HCT116 (cell line): ENCODE measurements at regions not wholly inside any gene's neighbourhood (a gene's known extent, or its start where the extent isn't known, plus 50 kb on each side); places are given as distances from the start of the nearest gene placed in this dataset.

Experiments
- ATAC-seq: fragments of 200-7000 bp; cut with Tn5 transposase; 2 replicates; pipeline ENCODE4 v1.9.1; 2020; ENCODE audit warnings: mild to moderate bottlenecking, moderate library complexity
- BruUV-seq: library from RNA; stranded (reverse); fragments of 400-500 nt; replicated peaks from 2 replicates; lab custom pipeline; 2021; lab: Mats Ljungman, UMichigan
- CTCF ChIA-PET: fragments of 300-600 bp; sonication (Branson Sonifier 250); formaldehyde crosslinking; loops from one replicate; lab custom pipeline; 2021; ENCODE audit warnings: antibody characterized with exemption; lab: Charles Lee
- POLR2A ChIA-PET: fragments of 300-600, 350-600 bp; sonication (Branson Sonifier 250); formaldehyde crosslinking; loops from one replicate; lab custom pipeline; 2021; ENCODE audit warnings: antibody characterized with exemption; lab: Charles Lee
- RAD21 ChIA-PET, 2 experiments: fragments of 300-600 bp; sonication (Branson Sonifier 250); formaldehyde crosslinking; loops; one replicate each; lab custom pipeline; 2023; ENCODE audit warnings: low total read pairs in 2 of 2; ENCODE audit not compliant: uncharacterized antibody in 2 of 2, unreplicated experiment in 2 of 2, low non-redundant PET in 1 of 2; lab: Charles Lee
- DNase-seq: peaks from one replicate; pipeline ENCODE4 v3.0.0-alpha.2; 2010; ENCODE audit warnings: low read depth, low spot score
- H2AFZ ChIP-seq: fragments of 200-600 bp; shearing (Covaris generic), sonication (generic); 2 replicates; pipeline ENCODE4 v1.6.1; 2017; ENCODE audit warnings: low read depth, mixed run types, mixed read lengths, antibody characterized with exemption, low read length; ENCODE audit not compliant: poor library complexity, severe bottlenecking
- H3K27ac ChIP-seq: 2 replicates; pipeline ENCODE4 v1.5.1; 2012; ENCODE audit warnings: low read depth, low read length
- H3K27me3 ChIP-seq: fragments of 200-600 bp; sonication (generic); 2 replicates; pipeline ENCODE4 v1.6.1; 2016; ENCODE audit warnings: mixed run types, low read length, mixed read lengths; ENCODE audit not compliant: insufficient read depth
- H3K36me3 ChIP-seq, 2 experiments: fragments of 200-500 bp in 1 of 2; fragments of 200-600 bp in 1 of 2; sonication (Bioruptor generic) in 1 of 2; sonication (generic) in 1 of 2; 2 replicates each; pipeline versions ENCODE4 v1.5.1 to v1.6.1; 2014 to 2016; ENCODE audit warnings: low read length in 2 of 2, inconsistent platforms in 1 of 2, mixed read lengths in 1 of 2, mixed run types in 1 of 2; ENCODE audit not compliant: insufficient read depth in 2 of 2, control insufficient read depth in 1 of 2
- H3K4me1 ChIP-seq, 2 experiments: fragments of 200-600 bp in 1 of 2; sonication (generic) in 1 of 2; 2 replicates each; pipeline versions ENCODE4 v1.5.1 to v1.6.1; 2012 to 2017; ENCODE audit warnings: low read length in 2 of 2, inconsistent platforms in 1 of 2, mild to moderate bottlenecking in 1 of 2, mixed read lengths in 1 of 2, mixed run types in 1 of 2, moderate library complexity in 1 of 2; ENCODE audit not compliant: insufficient read depth in 2 of 2, control insufficient read depth in 1 of 2
- H3K4me2 ChIP-seq: fragments of 200-600 bp; sonication (generic); 2 replicates; pipeline ENCODE4 v1.6.1; 2017; ENCODE audit warnings: mixed run types, low read length, mixed read lengths
- H3K4me3 ChIP-seq, 2 experiments: fragments of 200-600 bp in 1 of 2; sonication (generic) in 1 of 2; replicated peaks in 1 of 2; 2 replicates each; pipeline ENCODE4 v1.5.1; 2011 to 2016; ENCODE audit warnings: low read length in 2 of 2, control low read depth in 1 of 2, low read depth in 1 of 2, mild to moderate bottlenecking in 1 of 2, mixed read lengths in 1 of 2, mixed run types in 1 of 2
- H3K79me2 ChIP-seq: fragments of 200-600 bp; sonication (generic); 2 replicates; pipeline ENCODE4 v1.6.1; 2017; ENCODE audit warnings: mild to moderate bottlenecking, mixed run types, low read length, moderate library complexity, mixed read lengths; ENCODE audit not compliant: insufficient read depth
- H3K9ac ChIP-seq: fragments of 200-600 bp; sonication (generic); 2 replicates; pipeline ENCODE4 v1.6.1; 2016; ENCODE audit warnings: low read length, mixed read lengths
- H3K9me2 ChIP-seq: fragments of 200-600 bp; sonication (generic), shearing (Covaris generic); 2 replicates; pipeline ENCODE4 v1.6.1; 2017; ENCODE audit warnings: mixed run types, mild to moderate bottlenecking, moderate library complexity; ENCODE audit not compliant: insufficient read depth
- H3K9me3 ChIP-seq, 2 experiments: fragments of 200-500 bp in 1 of 2; fragments of 200-600 bp in 1 of 2; sonication (Bioruptor generic) in 1 of 2; sonication (generic) in 1 of 2; 2 replicates each; pipeline ENCODE4 v1.6.1; 2014 to 2017; ENCODE audit warnings: low read length in 2 of 2, mixed read lengths in 2 of 2, inconsistent platforms in 1 of 2, low read depth in 1 of 2, mild to moderate bottlenecking in 1 of 2, mixed run types in 1 of 2, moderate library complexity in 1 of 2; ENCODE audit not compliant: control insufficient read depth in 1 of 2, insufficient read depth in 1 of 2
- H4K20me1 ChIP-seq: fragments of 200-600 bp; sonication (generic), shearing (Covaris generic); 2 replicates; pipeline ENCODE4 v1.6.1; 2017; ENCODE audit warnings: mixed run types, mild to moderate bottlenecking, moderate library complexity; ENCODE audit not compliant: insufficient read depth
- CBX3 ChIP-seq: IDR thresholded peaks from 2 replicates; pipeline ENCODE4 v1.6.1; 2012; ENCODE audit warnings: low read depth
- EGR1 ChIP-seq: IDR thresholded peaks from 2 replicates; pipeline ENCODE4 v1.6.1; 2012; ENCODE audit warnings: low read depth
- FOSL1 ChIP-seq: IDR thresholded peaks from 2 replicates; pipeline ENCODE4 v1.6.1; 2012; ENCODE audit warnings: low read depth
- POLR2AphosphoS5 ChIP-seq: IDR thresholded peaks from 2 replicates; pipeline ENCODE4 v1.6.1; 2011; ENCODE audit warnings: mild to moderate bottlenecking, low read depth, low read length, moderate library complexity
- RAD21 ChIP-seq: IDR thresholded peaks from 2 replicates; pipeline ENCODE4 v1.6.1; 2012; ENCODE audit warnings: low read depth, mild to moderate bottlenecking
- SIN3A ChIP-seq: IDR thresholded peaks from 2 replicates; pipeline ENCODE4 v1.6.1; 2012; ENCODE audit warnings: low read depth
- SRF ChIP-seq: IDR thresholded peaks from 2 replicates; pipeline ENCODE4 v1.6.1; 2012; ENCODE audit warnings: low read depth
- TCF7L2 ChIP-seq: IDR thresholded peaks from 2 replicates; pipeline ENCODE4 v1.7.0; 2011; ENCODE audit warnings: borderline replicate concordance, inconsistent platforms; ENCODE audit not compliant: insufficient read depth, insufficient read length; ENCODE audit errors: extremely low read depth
- YY1 ChIP-seq: IDR thresholded peaks from 2 replicates; pipeline ENCODE4 v1.6.1; 2011; ENCODE audit warnings: low read length, low read depth, moderate library complexity, mild to moderate bottlenecking; ENCODE audit not compliant: insufficient replicate concordance; ENCODE audit errors: extremely low read depth
- ZNF274 ChIP-seq: fragments of 200-500 bp; sonication (Bioruptor generic); IDR thresholded peaks from 2 replicates; pipeline ENCODE4 v1.6.1; 2014; ENCODE audit warnings: mild to moderate bottlenecking, low read depth, low read length, inconsistent platforms
- intact Hi-C: fragments of 100-400 bp; cut with micrococcal nuclease; formaldehyde crosslinking; loops from 2 replicates; pipeline ENCODE4 v1.10.0; 2022
- TF ChIP-seq, protein P1 (sequence below), 3 experiments: fragments of 200-600 bp in 1 of 3; sonication (generic) in 1 of 3; IDR thresholded peaks in 2 of 3; conservative IDR thresholded peaks in 1 of 3; 2 replicates each; pipeline ENCODE4 v1.5.1; 2012 to 2017; ENCODE audit warnings: low read depth in 2 of 3, low read length in 2 of 3, antibody characterized with exemption in 1 of 3, borderline replicate concordance in 1 of 3, control low read depth in 1 of 3, mild to moderate bottlenecking in 1 of 3, mixed read lengths in 1 of 3, mixed run types in 1 of 3, moderate library complexity in 1 of 3; ENCODE audit not compliant: insufficient read depth in 1 of 3
- TF ChIP-seq, protein P2 (sequence below): IDR thresholded peaks from 2 replicates; pipeline ENCODE4 v1.6.1; 2012
- TF ChIP-seq, protein P3 (sequence below): IDR thresholded peaks from 2 replicates; pipeline ENCODE4 v1.6.1; 2012
- TF ChIP-seq, protein P4 (sequence below): IDR thresholded peaks from 2 replicates; pipeline ENCODE4 v1.6.1; 2012; ENCODE audit warnings: low read depth
- TF ChIP-seq, protein P5 (sequence below): IDR thresholded peaks from 2 replicates; pipeline ENCODE4 v1.6.1; 2011; ENCODE audit warnings: mild to moderate bottlenecking, low read length, moderate library complexity; ENCODE audit not compliant: insufficient replicate concordance; ENCODE audit errors: extremely low read depth

- CTCF ChIA-PET, result no interaction called here
- Histone ChIP-seq H2AFZ (no peak overlapping the region), H3K9me2 (no peaks in the 10 kb centered on the region), H3K36me3 (no peaks in the 10 kb centered on the region), H3K79me2 (no peaks in the 10 kb centered on the region), H3K9ac (no peak overlapping the region), H3K9me3 (no peaks in the 10 kb centered on the region), H3K4me1 (no peaks in the 10 kb centered on the region), H3K4me2 (no peak overlapping the region), H3K4me3 (no peak overlapping the region), H3K27ac (no peak overlapping the region), H4K20me1 (no peaks in the 10 kb centered on the region), H3K27me3 (no peaks in the 10 kb centered on the region)
- RAD21 ChIA-PET, result no interaction called here
- POLR2A ChIA-PET, result no interaction called here
- intact Hi-C loops, result no loop called here
- no TSS peak for BruUV-seq
- TF ChIP-seq, protein P1, sequence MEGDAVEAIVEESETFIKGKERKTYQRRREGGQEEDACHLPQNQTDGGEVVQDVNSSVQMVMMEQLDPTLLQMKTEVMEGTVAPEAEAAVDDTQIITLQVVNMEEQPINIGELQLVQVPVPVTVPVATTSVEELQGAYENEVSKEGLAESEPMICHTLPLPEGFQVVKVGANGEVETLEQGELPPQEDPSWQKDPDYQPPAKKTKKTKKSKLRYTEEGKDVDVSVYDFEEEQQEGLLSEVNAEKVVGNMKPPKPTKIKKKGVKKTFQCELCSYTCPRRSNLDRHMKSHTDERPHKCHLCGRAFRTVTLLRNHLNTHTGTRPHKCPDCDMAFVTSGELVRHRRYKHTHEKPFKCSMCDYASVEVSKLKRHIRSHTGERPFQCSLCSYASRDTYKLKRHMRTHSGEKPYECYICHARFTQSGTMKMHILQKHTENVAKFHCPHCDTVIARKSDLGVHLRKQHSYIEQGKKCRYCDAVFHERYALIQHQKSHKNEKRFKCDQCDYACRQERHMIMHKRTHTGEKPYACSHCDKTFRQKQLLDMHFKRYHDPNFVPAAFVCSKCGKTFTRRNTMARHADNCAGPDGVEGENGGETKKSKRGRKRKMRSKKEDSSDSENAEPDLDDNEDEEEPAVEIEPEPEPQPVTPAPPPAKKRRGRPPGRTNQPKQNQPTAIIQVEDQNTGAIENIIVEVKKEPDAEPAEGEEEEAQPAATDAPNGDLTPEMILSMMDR (IDR thresholded peaks at IDR 0.05 in 2 of 3, conservative IDR thresholded peaks at IDR 0.05 in 1 of 3; ENCODE audit: borderline replicate concordance in 1 of 3, insufficient read depth in 1 of 3, low read depth in 2 of 3, low read length in 2 of 3), result no peak
- TF ChIP-seq YY1 (no peak), RAD21 (no peak), CBX3 (no peak), EGR1 (no peak), SRF (no peak), FOSL1 (no peak), SIN3A (no peak), TCF7L2 (no peak), ZNF274 (no peak), POLR2AphosphoS5 (no peak)
- TF ChIP-seq, protein P2, sequence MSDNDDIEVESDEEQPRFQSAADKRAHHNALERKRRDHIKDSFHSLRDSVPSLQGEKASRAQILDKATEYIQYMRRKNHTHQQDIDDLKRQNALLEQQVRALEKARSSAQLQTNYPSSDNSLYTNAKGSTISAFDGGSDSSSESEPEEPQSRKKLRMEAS, result no peak
- TF ChIP-seq, protein P3, sequence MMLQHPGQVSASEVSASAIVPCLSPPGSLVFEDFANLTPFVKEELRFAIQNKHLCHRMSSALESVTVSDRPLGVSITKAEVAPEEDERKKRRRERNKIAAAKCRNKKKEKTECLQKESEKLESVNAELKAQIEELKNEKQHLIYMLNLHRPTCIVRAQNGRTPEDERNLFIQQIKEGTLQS, result no peak
- TF ChIP-seq, protein P4, sequence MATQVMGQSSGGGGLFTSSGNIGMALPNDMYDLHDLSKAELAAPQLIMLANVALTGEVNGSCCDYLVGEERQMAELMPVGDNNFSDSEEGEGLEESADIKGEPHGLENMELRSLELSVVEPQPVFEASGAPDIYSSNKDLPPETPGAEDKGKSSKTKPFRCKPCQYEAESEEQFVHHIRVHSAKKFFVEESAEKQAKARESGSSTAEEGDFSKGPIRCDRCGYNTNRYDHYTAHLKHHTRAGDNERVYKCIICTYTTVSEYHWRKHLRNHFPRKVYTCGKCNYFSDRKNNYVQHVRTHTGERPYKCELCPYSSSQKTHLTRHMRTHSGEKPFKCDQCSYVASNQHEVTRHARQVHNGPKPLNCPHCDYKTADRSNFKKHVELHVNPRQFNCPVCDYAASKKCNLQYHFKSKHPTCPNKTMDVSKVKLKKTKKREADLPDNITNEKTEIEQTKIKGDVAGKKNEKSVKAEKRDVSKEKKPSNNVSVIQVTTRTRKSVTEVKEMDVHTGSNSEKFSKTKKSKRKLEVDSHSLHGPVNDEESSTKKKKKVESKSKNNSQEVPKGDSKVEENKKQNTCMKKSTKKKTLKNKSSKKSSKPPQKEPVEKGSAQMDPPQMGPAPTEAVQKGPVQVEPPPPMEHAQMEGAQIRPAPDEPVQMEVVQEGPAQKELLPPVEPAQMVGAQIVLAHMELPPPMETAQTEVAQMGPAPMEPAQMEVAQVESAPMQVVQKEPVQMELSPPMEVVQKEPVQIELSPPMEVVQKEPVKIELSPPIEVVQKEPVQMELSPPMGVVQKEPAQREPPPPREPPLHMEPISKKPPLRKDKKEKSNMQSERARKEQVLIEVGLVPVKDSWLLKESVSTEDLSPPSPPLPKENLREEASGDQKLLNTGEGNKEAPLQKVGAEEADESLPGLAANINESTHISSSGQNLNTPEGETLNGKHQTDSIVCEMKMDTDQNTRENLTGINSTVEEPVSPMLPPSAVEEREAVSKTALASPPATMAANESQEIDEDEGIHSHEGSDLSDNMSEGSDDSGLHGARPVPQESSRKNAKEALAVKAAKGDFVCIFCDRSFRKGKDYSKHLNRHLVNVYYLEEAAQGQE, result no peak
- TF ChIP-seq, protein P5, sequence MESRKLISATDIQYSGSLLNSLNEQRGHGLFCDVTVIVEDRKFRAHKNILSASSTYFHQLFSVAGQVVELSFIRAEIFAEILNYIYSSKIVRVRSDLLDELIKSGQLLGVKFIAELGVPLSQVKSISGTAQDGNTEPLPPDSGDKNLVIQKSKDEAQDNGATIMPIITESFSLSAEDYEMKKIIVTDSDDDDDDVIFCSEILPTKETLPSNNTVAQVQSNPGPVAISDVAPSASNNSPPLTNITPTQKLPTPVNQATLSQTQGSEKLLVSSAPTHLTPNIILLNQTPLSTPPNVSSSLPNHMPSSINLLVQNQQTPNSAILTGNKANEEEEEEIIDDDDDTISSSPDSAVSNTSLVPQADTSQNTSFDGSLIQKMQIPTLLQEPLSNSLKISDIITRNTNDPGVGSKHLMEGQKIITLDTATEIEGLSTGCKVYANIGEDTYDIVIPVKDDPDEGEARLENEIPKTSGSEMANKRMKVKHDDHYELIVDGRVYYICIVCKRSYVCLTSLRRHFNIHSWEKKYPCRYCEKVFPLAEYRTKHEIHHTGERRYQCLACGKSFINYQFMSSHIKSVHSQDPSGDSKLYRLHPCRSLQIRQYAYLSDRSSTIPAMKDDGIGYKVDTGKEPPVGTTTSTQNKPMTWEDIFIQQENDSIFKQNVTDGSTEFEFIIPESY, result no peak
- DNase-seq, result no peak
- no peak for ATAC-seq
Measured at GRCh38 chr18:60176259-60176658, 196.3 kb downstream of the MC4R start.
